DND-41 (cell line): ENCODE measurements at regions not wholly inside any gene's neighbourhood (a gene's known extent, or its start where the extent isn't known, plus 50 kb on each side); places are given as distances from the start of the nearest gene placed in this dataset.

Experiments
- ATAC-seq: fragments of 200-7000 bp; cut with Tn5 transposase; 3 replicates; pipeline ENCODE4 v1.9.1; 2021; ENCODE audit warnings: low read depth; ENCODE audit not compliant: insufficient read depth
- DNase-seq: peaks from one replicate; pipeline ENCODE4 v3.0.0-alpha.2; 2020
- H2AFZ ChIP-seq: 2 replicates; pipeline ENCODE4 v1.6.0; 2012; ENCODE audit warnings: low read depth, low read length
- H3K27ac ChIP-seq: 2 replicates; pipeline ENCODE4 v1.5.1; 2012; ENCODE audit warnings: low read length, inconsistent platforms
- H3K27me3 ChIP-seq: fragments of 200-600 bp; sonication (generic); 2 replicates; pipeline ENCODE4 v1.6.0; 2012; ENCODE audit warnings: low read length, mild to moderate bottlenecking, inconsistent platforms; ENCODE audit not compliant: insufficient read depth, poor library complexity
- H3K36me3 ChIP-seq: 2 replicates; pipeline ENCODE4 v1.5.1; 2012; ENCODE audit warnings: low read length, inconsistent platforms; ENCODE audit not compliant: insufficient read depth
- H3K4me1 ChIP-seq: 2 replicates; pipeline ENCODE4 v1.5.1; 2012; ENCODE audit warnings: mild to moderate bottlenecking, low read length; ENCODE audit not compliant: insufficient read depth
- H3K4me2 ChIP-seq: 2 replicates; pipeline ENCODE4 v1.6.0; 2012; ENCODE audit warnings: mild to moderate bottlenecking, moderate library complexity, low read length, inconsistent platforms; ENCODE audit not compliant: insufficient read depth
- H3K4me3 ChIP-seq, 2 experiments: fragments of 200-600 bp in 1 of 2; shearing (Covaris generic) in 1 of 2; 2 replicates each; pipeline ENCODE4 v1.5.1; 2012 to 2016; ENCODE audit warnings: inconsistent platforms in 2 of 2, low read length in 2 of 2, mild to moderate bottlenecking in 2 of 2, low read depth in 1 of 2, moderate library complexity in 1 of 2
- H3K79me2 ChIP-seq: 2 replicates; pipeline ENCODE4 v1.6.0; 2012; ENCODE audit warnings: low read length, inconsistent platforms; ENCODE audit not compliant: insufficient read depth
- H3K9ac ChIP-seq: 2 replicates; pipeline ENCODE4 v1.6.0; 2012; ENCODE audit warnings: low read depth, mild to moderate bottlenecking, inconsistent platforms, low read length, moderate library complexity
- H3K9me3 ChIP-seq: 2 replicates; pipeline ENCODE4 v1.5.1; 2012; ENCODE audit warnings: low read length, moderate library complexity, mild to moderate bottlenecking, inconsistent platforms; ENCODE audit not compliant: insufficient read depth, severe bottlenecking
- H4K20me1 ChIP-seq: 2 replicates; pipeline ENCODE4 v1.6.0; 2012; ENCODE audit warnings: low read length; ENCODE audit not compliant: insufficient read depth
- CTCF ChIP-seq: IDR thresholded peaks from 2 replicates; pipeline ENCODE4 v1.5.1; 2012; ENCODE audit warnings: borderline replicate concordance, low read length, moderate library complexity, mild to moderate bottlenecking; ENCODE audit not compliant: poor library complexity, severe bottlenecking; ENCODE audit errors: extremely low read depth
- EZH2 ChIP-seq: IDR thresholded peaks from 3 replicates; pipeline ENCODE4 v1.6.1; 2012; ENCODE audit warnings: borderline replicate concordance, low read depth, mild to moderate bottlenecking, moderate library complexity, low read length, inconsistent platforms; ENCODE audit not compliant: severe bottlenecking

- H3K79me2 ChIP-seq = no peaks in the 10 kb centered on the region
- H3K4me1 ChIP-seq = no peaks in the 10 kb centered on the region
- H4K20me1 ChIP-seq = no peaks in the 10 kb centered on the region
- H3K4me2 ChIP-seq = no peak overlapping the region
- no peaks in the 10 kb centered on the region for H3K36me3 ChIP-seq
- H2AFZ ChIP-seq = no peak overlapping the region
- no peak overlapping the region for H3K4me3 ChIP-seq
- ATAC-seq (no peak), DNase-seq (no peak)
- TF ChIP-seq CTCF (no peak), EZH2 (no peak)
- no peak overlapping the region for H3K9ac ChIP-seq
- no peaks in the 10 kb centered on the region for H3K9me3 ChIP-seq
- no peak overlapping the region for H3K27ac ChIP-seq
- no peaks in the 10 kb centered on the region for H3K27me3 ChIP-seq
Measured at GRCh38 chr16:62821824-62822223, 785.6 kb upstream of the CDH8 start.

GRCh38 chr16:62816971-62817519, 780.8 kb upstream of the CDH8 start:
- no peak overlapping the region for H3K27ac ChIP-seq
- H3K4me3 ChIP-seq = no peak overlapping the region
- TF ChIP-seq EZH2 = no peak
- TF ChIP-seq CTCF = no peak
- DNase-seq (no peak), ATAC-seq (no peak)
- no peak overlapping the region for H3K4me2 ChIP-seq
- H3K4me1 ChIP-seq = no peaks in the 10 kb centered on the region
- H3K9ac ChIP-seq = no peak overlapping the region
- no peaks in the 10 kb centered on the region for H4K20me1 ChIP-seq
- H2AFZ ChIP-seq = no peak overlapping the region
- H3K79me2 ChIP-seq = no peaks in the 10 kb centered on the region
- no peaks in the 10 kb centered on the region for H3K36me3 ChIP-seq
- no peaks in the 10 kb centered on the region for H3K9me3 ChIP-seq
- no peaks in the 10 kb centered on the region for H3K27me3 ChIP-seq

GRCh38 chr16:62814891-62815290, 778.7 kb upstream of the CDH8 start:
- H3K79me2 ChIP-seq = no peaks in the 10 kb centered on the region
- no peaks in the 10 kb centered on the region for H4K20me1 ChIP-seq
- no peak overlapping the region for H3K9ac ChIP-seq
- no peaks in the 10 kb centered on the region for H3K27me3 ChIP-seq
- DNase-seq (no peak), ATAC-seq (no peak)
- H3K4me1 ChIP-seq = no peaks in the 10 kb centered on the region
- H3K36me3 ChIP-seq = no peaks in the 10 kb centered on the region
- H3K27ac ChIP-seq = no peak overlapping the region
- H2AFZ ChIP-seq = no peak overlapping the region
- no peak overlapping the region for H3K4me3 ChIP-seq
- no peak overlapping the region for H3K4me2 ChIP-seq
- no peaks in the 10 kb centered on the region for H3K9me3 ChIP-seq
- TF ChIP-seq CTCF (no peak), EZH2 (no peak)
